Tibial nerve (tissue), 4 donors: ENCODE measurements at regions not wholly inside any gene's neighbourhood (a gene's known extent, or its start where the extent isn't known, plus 50 kb on each side); places are given as distances from the start of the nearest gene placed in this dataset.

ENCODE experiments used
- DNase-seq, 2 donors: peaks; one replicate each; pipeline ENCODE4 v3.0.0-alpha.2; 2019; ENCODE audit warnings: low spot score in 2 of 2
- H3K27ac ChIP-seq, 4 donors: fragments of 200-600 bp; sonication (generic) in 3 of 4; one replicate each; pipeline ENCODE4 v1.5.1; 2017 to 2019; ENCODE audit warnings: mild to moderate bottlenecking in 1 of 4
- H3K27me3 ChIP-seq, 2 donors: fragments of 200-600 bp; sonication (generic) in 1 of 2; one replicate each; pipeline versions ENCODE4 v1.5.1 to v1.6.0; 2017 to 2019
- H3K36me3 ChIP-seq, 3 donors: fragments of 200-600 bp; sonication (generic); one replicate each; pipeline ENCODE4 v1.5.1; 2018 to 2019
- H3K4me1 ChIP-seq, 4 donors: fragments of 200-600 bp; sonication (generic) in 3 of 4; one replicate each; pipeline ENCODE4 v1.5.1; 2017 to 2019
- H3K4me3 ChIP-seq, 4 donors: fragments of 200-600 bp; sonication (generic) in 3 of 4; one replicate each; pipeline ENCODE4 v1.5.1; 2017 to 2019; ENCODE audit warnings: mild to moderate bottlenecking in 1 of 4, moderate library complexity in 1 of 4
- H3K9me3 ChIP-seq, 4 donors: fragments of 200-600 bp; sonication (generic) in 3 of 4; one replicate each; pipeline ENCODE4 v1.5.1; 2017 to 2019
- CTCF ChIP-seq, 5 experiments: fragments of 200-600 bp in 3 of 5; fragments of 450-650 bp in 2 of 5; sonication (generic) in 3 of 5; IDR thresholded peaks; one replicate each; pipeline ENCODE4 v1.5.1; 2016 to 2019; ENCODE audit warnings: antibody characterized with exemption in 5 of 5, mild to moderate bottlenecking in 3 of 5, moderate library complexity in 2 of 5
- EP300 ChIP-seq, 2 donors: sonication (generic); formaldehyde crosslinking; IDR thresholded peaks; one replicate each; pipeline ENCODE4 v1.6.1; 2017; ENCODE audit warnings: antibody characterized with exemption in 2 of 2, mild to moderate bottlenecking in 1 of 2
- POLR2A ChIP-seq, 2 donors: fragments of 450-650 bp; IDR thresholded peaks; one replicate each; pipeline ENCODE4 v1.6.1; 2017; ENCODE audit warnings: antibody characterized with exemption in 2 of 2, mild to moderate bottlenecking in 2 of 2, moderate library complexity in 2 of 2
- WGBS, 2 donors: methylation state at CpG; one replicate each; pipeline ENCODE4 v1.1.5; 2018; 5-methylcytosine and 5-hydroxymethylcytosine counted together

- Histone ChIP-seq H3K4me1 (peaks cover 0 to 36% (median 13%) of the 10 kb centered on the region in 4 donors), H3K36me3 (no peaks in the 10 kb centered on the region), H3K27me3 (no peaks in the 10 kb centered on the region), H3K9me3 (no peaks in the 10 kb centered on the region), H3K4me3 (no peak overlapping the region), H3K27ac (peak overlapping the region in 2 of 4 donors; percentile 69 to 81)
- no peak for DNase-seq
- TF ChIP-seq EP300 (IDR thresholded peaks at IDR 0.05) (no peak), CTCF (IDR thresholded peaks at IDR 0.05) (no peak), POLR2A (IDR thresholded peaks at IDR 0.05) (no peak)
- 56 to 81% methylated on average over 2 of the region's 2 CpGs for WGBS, 2 donors
Observed at GRCh38 chr10:21290499-21291160, 234.9 kb downstream of the SKIDA1 start.

DNA sequence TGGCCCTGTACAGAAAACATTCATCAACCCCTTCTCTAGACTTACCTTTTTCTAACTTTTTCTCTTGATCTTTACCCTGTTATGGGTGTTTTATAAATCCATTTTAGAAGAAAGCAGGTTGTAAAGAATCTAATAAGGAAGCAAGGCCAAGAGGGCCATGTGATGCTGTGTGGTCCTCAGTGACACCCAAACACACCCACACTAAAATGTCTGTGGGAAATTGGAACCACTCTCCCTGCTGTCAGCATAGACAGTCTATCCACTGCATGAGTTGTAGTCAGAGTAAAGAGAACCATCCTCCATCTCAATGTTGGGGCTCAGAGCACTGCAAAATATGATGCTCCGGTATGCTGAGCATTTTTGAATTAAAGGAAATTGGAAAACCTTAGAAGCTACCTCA, 235.5 kb downstream of the SKIDA1 start:
- no peak overlapping the region for H3K4me3 ChIP-seq
- no peaks in the 10 kb centered on the region for H3K27me3 ChIP-seq
- no peaks in the 10 kb centered on the region for H3K36me3 ChIP-seq
- DNase-seq, result no peak
- H3K9me3 ChIP-seq, result no peaks in the 10 kb centered on the region
- 70 to 80% methylated on average over 1 of the region's 1 CpG for whole genome bisulfite sequencing, 2 donors
- H3K27ac ChIP-seq, result peak overlapping the region in 2 of 4 donors; percentile 29 to 41
- H3K4me1 ChIP-seq, result peaks cover 0 to 36% (median 13%) of the 10 kb centered on the region in 4 donors
- TF ChIP-seq EP300 (IDR thresholded peaks at IDR 0.05) (no peak), CTCF (IDR thresholded peaks at IDR 0.05) (no peak), POLR2A (IDR thresholded peaks at IDR 0.05) (no peak)

DNA sequence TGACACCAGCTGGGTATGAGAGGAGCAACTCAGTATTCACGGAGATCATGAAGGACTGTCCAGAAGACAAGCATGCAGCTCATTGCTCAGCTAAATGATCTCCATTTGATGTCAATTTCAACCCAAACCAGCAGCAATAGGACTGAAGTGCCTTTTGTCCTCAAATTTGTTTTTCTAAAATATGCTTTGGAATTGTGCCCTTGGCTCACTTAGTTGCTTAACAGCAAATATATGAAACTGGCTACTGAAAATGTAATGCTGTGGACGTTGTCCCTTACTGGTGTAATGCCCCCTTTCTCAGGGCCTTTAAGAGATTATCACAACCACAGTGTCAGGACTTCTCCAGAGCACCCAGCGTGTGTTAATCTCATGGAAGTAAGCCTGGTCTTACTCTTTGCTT, 236.2 kb downstream of the SKIDA1 start:
- Histone ChIP-seq H3K36me3 (no peaks in the 10 kb centered on the region), H3K9me3 (no peaks in the 10 kb centered on the region), H3K4me1 (peaks cover 0 to 36% (median 13%) of the 10 kb centered on the region in 4 donors), H3K27me3 (no peaks in the 10 kb centered on the region), H3K27ac (peak overlapping the region in 2 of 4 donors; percentile 29 to 41), H3K4me3 (no peak overlapping the region)
- TF ChIP-seq CTCF (IDR thresholded peaks at IDR 0.05), result no peak
- TF ChIP-seq POLR2A (IDR thresholded peaks at IDR 0.05), result no peak
- TF ChIP-seq EP300 (IDR thresholded peaks at IDR 0.05), result no peak
- 48 to 58% methylated on average over 3 of the region's 3 CpGs for WGBS, 2 donors
- no peak for DNase-seq

GRCh38 chr10:21285742-21286331, 239.6 kb downstream of the SKIDA1 start:
- WGBS, 2 donors, result 42 to 54% methylated on average over 4 of the region's 4 CpGs
- TF ChIP-seq EP300 (IDR thresholded peaks at IDR 0.05) (no peak), CTCF (IDR thresholded peaks at IDR 0.05) (no peak), POLR2A (IDR thresholded peaks at IDR 0.05) (no peak)
- H3K27ac ChIP-seq, result peak overlapping the region in 2 of 4 donors; percentile 15 to 26

GRCh38 chr10:21285207-21285606, 240.3 kb downstream of the SKIDA1 start:
- DNase-seq, result no peak
- Histone ChIP-seq H3K27ac (peak overlapping the region in 1 of 4 donors; percentile 15), H3K4me3 (no peak overlapping the region), H3K27me3 (no peaks in the 10 kb centered on the region), H3K36me3 (no peaks in the 10 kb centered on the region), H3K4me1 (peaks cover 0 to 13% (median 0%) of the 10 kb centered on the region in 4 donors), H3K9me3 (no peaks in the 10 kb centered on the region)
- 67 to 76% methylated on average over 4 of the region's 4 CpGs for WGBS, 2 donors
- TF ChIP-seq EP300 (IDR thresholded peaks at IDR 0.05) (no peak), POLR2A (IDR thresholded peaks at IDR 0.05) (no peak), CTCF (IDR thresholded peaks at IDR 0.05) (no peak)

More at GRCh38 chr10:21285742-21286331, 239.6 kb downstream of the SKIDA1 start:
- H3K36me3 ChIP-seq, result no peaks in the 10 kb centered on the region
- peaks cover 0 to 13% (median 0%) of the 10 kb centered on the region in 4 donors for H3K4me1 ChIP-seq
- no peak overlapping the region for H3K4me3 ChIP-seq
- H3K27me3 ChIP-seq, result no peaks in the 10 kb centered on the region
- H3K9me3 ChIP-seq, result no peaks in the 10 kb centered on the region
- no peak for DNase-seq
